ENCODE measurements at regions not wholly inside any gene's neighbourhood (a gene's known extent, or its start where the extent isn't known, plus 50 kb on each side); places are given as distances from the start of the nearest gene placed in this dataset.

GRCh38 chr2:128782411-128783192 is 463.9 kb upstream of the HS6ST1 start:
- TF ChIP-seq PITX1 (CRISPR knock-in tag; IDR thresholded peaks at IDR 0.05) (no peak), POLR2A (IDR thresholded peaks at IDR 0.05; ENCODE audit: insufficient read depth in 1 of 2, low read depth in 2 of 2, low read length in 2 of 2) (no peak), GABPA (IDR thresholded peaks at IDR 0.05; ENCODE audit: low read depth, low read length) (no peak), GABPA (CRISPR knock-in tag; IDR thresholded peaks at IDR 0.05; ENCODE audit: low read depth) (no peak), NFIC (IDR thresholded peaks at IDR 0.05; ENCODE audit: low read length) (no peak), KLF15 (CRISPR knock-in tag; IDR thresholded peaks at IDR 0.05; ENCODE audit: borderline replicate concordance) (no peak), CTCF (CRISPR knock-in tag; IDR thresholded peaks at IDR 0.05) (no peak), HMGXB4 (CRISPR knock-in tag; IDR thresholded peaks at IDR 0.05; ENCODE audit: borderline replicate concordance in 1 of 2, low read depth in 1 of 2) (no peak), EZH2 (conservative IDR thresholded peaks at IDR 0.05; ENCODE audit: low read depth, low read length) (no peak)
